IMR-90 (cell line): ENCODE measurements at regions not wholly inside any gene's neighbourhood (a gene's known extent, or its start where the extent isn't known, plus 50 kb on each side); places are given as distances from the start of the nearest gene placed in this dataset.

Source experiments
- ATAC-seq: fragments of 200-7000 bp; cut with Tn5 transposase; 2 replicates; pipeline ENCODE4 v1.9.1; 2020; ENCODE audit warnings: low read depth, mild to moderate bottlenecking, moderate library complexity
- BruUV-seq: library from RNA; stranded (reverse); fragments of 400-500 nt; replicated peaks from 2 replicates; lab custom pipeline; 2021; lab: Mats Ljungman, UMichigan
- CTCF ChIA-PET: fragments of 300-600 bp; formaldehyde crosslinking; extraction: SDS; loops from one replicate; lab custom pipeline; 2021; ENCODE audit warnings: antibody characterized with exemption; lab: Yijun Ruan, JAX
- POLR2A ChIA-PET: fragments of 300-600 bp; sonication (Branson Sonifier 250); formaldehyde crosslinking; loops from one replicate; lab custom pipeline; 2022; ENCODE audit warnings: antibody characterized with exemption; ENCODE audit not compliant: unreplicated experiment; lab: Charles Lee
- DNase-seq: peaks from one replicate; pipeline ENCODE4 v3.0.0; 2013
- H2AFZ ChIP-seq: replicated peaks from 2 replicates; pipeline ENCODE3; 2013; ENCODE audit warnings: low read length, mild to moderate bottlenecking; ENCODE audit not compliant: poor library complexity
- H2AK5ac ChIP-seq: 2 replicates; pipeline ENCODE4 v1.6.1; 2013; ENCODE audit warnings: low read depth, low read length, inconsistent platforms
- H2AK9ac ChIP-seq: replicated peaks from 2 replicates; pipeline ENCODE3; 2013; ENCODE audit warnings: mild to moderate bottlenecking, low read depth, low read length, moderate library complexity; ENCODE audit not compliant: poor library complexity
- H2BK120ac ChIP-seq: 2 replicates; pipeline ENCODE4 v1.6.1; 2013; ENCODE audit warnings: low read depth, low read length, inconsistent platforms
- H2BK15ac ChIP-seq: 3 replicates; pipeline ENCODE4 v1.6.1; 2013; ENCODE audit warnings: low read depth, low read length, inconsistent platforms
- H2BK20ac ChIP-seq: 2 replicates; pipeline ENCODE4 v1.6.1; 2013; ENCODE audit warnings: low read depth, mild to moderate bottlenecking, inconsistent platforms, low read length, moderate library complexity
- H2BK5ac ChIP-seq: 2 replicates; pipeline ENCODE4 v1.6.1; 2013; ENCODE audit warnings: mild to moderate bottlenecking, low read depth, low read length, inconsistent platforms; ENCODE audit not compliant: poor library complexity, severe bottlenecking
- H3K14ac ChIP-seq: replicated peaks from 2 replicates; pipeline ENCODE4 v1.6.1; 2013; ENCODE audit warnings: low read depth, low read length, inconsistent platforms
- H3K18ac ChIP-seq: 2 replicates; pipeline ENCODE4 v1.6.1; 2013; ENCODE audit warnings: low read depth, low read length, control low read depth
- H3K23ac ChIP-seq: 2 replicates; pipeline ENCODE4 v1.6.1; 2013; ENCODE audit warnings: low read depth, low read length, inconsistent platforms
- H3K27ac ChIP-seq: 2 replicates; pipeline ENCODE4 v1.5.1; 2013; ENCODE audit warnings: mild to moderate bottlenecking, control low read depth, low read length; ENCODE audit not compliant: insufficient read depth
- H3K27me3 ChIP-seq: 2 replicates; pipeline ENCODE4 v1.6.1; 2013; ENCODE audit warnings: low read length; ENCODE audit not compliant: control insufficient read depth, insufficient read depth
- H3K36me3 ChIP-seq: 2 replicates; pipeline ENCODE4 v1.6.1; 2013; ENCODE audit warnings: low read length, mixed read lengths; ENCODE audit not compliant: control insufficient read depth, insufficient read depth
- H3K4ac ChIP-seq: 2 replicates; pipeline ENCODE4 v1.6.1; 2013; ENCODE audit warnings: low read depth, low read length, inconsistent platforms
- H3K4me1 ChIP-seq: 2 replicates; pipeline ENCODE4 v1.6.1; 2013; ENCODE audit warnings: low read length, mixed read lengths; ENCODE audit not compliant: control insufficient read depth, insufficient read depth
- H3K4me2 ChIP-seq: 2 replicates; pipeline ENCODE4 v1.6.1; 2013; ENCODE audit warnings: low read depth, mild to moderate bottlenecking, control low read depth, low read length, moderate library complexity
- H3K4me3 ChIP-seq: 2 replicates; pipeline ENCODE4 v1.5.1; 2013; ENCODE audit warnings: low read depth, mild to moderate bottlenecking, control low read depth, low read length, moderate library complexity; ENCODE audit not compliant: insufficient read depth
- H3K56ac ChIP-seq: 2 replicates; pipeline ENCODE4 v1.6.1; 2013; ENCODE audit warnings: low read length, inconsistent platforms; ENCODE audit not compliant: insufficient read depth; ENCODE audit errors: extremely low read depth
- H3K79me1 ChIP-seq, 2 experiments: 2 replicates each; pipeline ENCODE4 v1.6.1; 2013; ENCODE audit warnings: low read length in 2 of 2, inconsistent platforms in 1 of 2, low read depth in 1 of 2
- H3K9ac ChIP-seq: 2 replicates; pipeline ENCODE4 v1.6.1; 2013; ENCODE audit warnings: low read depth, low read length, control low read depth
- H3K9me1 ChIP-seq: 2 replicates; pipeline ENCODE4 v1.6.1; 2013; ENCODE audit warnings: low read length, inconsistent platforms; ENCODE audit not compliant: insufficient read depth
- H3K9me3 ChIP-seq: 2 replicates; pipeline ENCODE4 v1.6.1; 2013; ENCODE audit warnings: low read length; ENCODE audit not compliant: control insufficient read depth, insufficient read depth
- H4K20me1 ChIP-seq: 2 replicates; pipeline ENCODE4 v1.6.1; 2013; ENCODE audit warnings: low read length, inconsistent platforms; ENCODE audit not compliant: insufficient read depth
- H4K5ac ChIP-seq: 2 replicates; pipeline ENCODE4 v1.6.1; 2013; ENCODE audit warnings: mild to moderate bottlenecking, low read depth, low read length, control low read depth
- H4K8ac ChIP-seq, 2 experiments: 2 replicates each; pipeline ENCODE4 v1.6.1; 2013; ENCODE audit warnings: low read depth in 2 of 2, low read length in 2 of 2, control low read depth in 1 of 2, inconsistent platforms in 1 of 2
- H4K91ac ChIP-seq: 2 replicates; pipeline ENCODE4 v1.6.1; 2013; ENCODE audit warnings: low read depth, low read length, inconsistent platforms; ENCODE audit not compliant: insufficient read depth
- BHLHE40 ChIP-seq: fragments of 150-350 bp; IDR thresholded peaks from 2 replicates; pipeline ENCODE4 v1.6.1; 2016; ENCODE audit warnings: mild to moderate bottlenecking, low read depth, low read length
- CEBPB ChIP-seq: IDR thresholded peaks from 2 replicates; pipeline ENCODE4 v1.6.1; 2012; ENCODE audit warnings: low read depth, low read length, improper control_type of control experiment
- CHD1 ChIP-seq: IDR thresholded peaks from 2 replicates; pipeline ENCODE4 v1.6.1; 2012; ENCODE audit warnings: low read depth, low read length, improper control_type of control experiment
- CTCF ChIP-seq: conservative IDR thresholded peaks from 2 replicates; pipeline ENCODE4 v1.5.1; 2012; ENCODE audit warnings: mild to moderate bottlenecking, low read depth, low read length, improper control_type of control experiment
- FOS ChIP-seq: fragments of 150-350 bp; IDR thresholded peaks from 2 replicates; pipeline ENCODE4 v1.6.1; 2016; ENCODE audit warnings: low read depth, low read length
- MAFK ChIP-seq: IDR thresholded peaks from 2 replicates; pipeline ENCODE4 v1.6.1; 2012; ENCODE audit warnings: low read depth, low read length, improper control_type of control experiment
- MAZ ChIP-seq: IDR thresholded peaks from 2 replicates; pipeline ENCODE4 v1.6.1; 2012; ENCODE audit warnings: low read depth, mild to moderate bottlenecking, low read length, improper control_type of control experiment, moderate library complexity, borderline replicate concordance
- MXI1 ChIP-seq: IDR thresholded peaks from 2 replicates; pipeline ENCODE4 v1.6.1; 2012; ENCODE audit warnings: low read depth, mild to moderate bottlenecking, low read length, moderate library complexity, borderline replicate concordance
- NFE2L2 ChIP-seq: fragments of 150-350 bp; IDR thresholded peaks from 2 replicates; pipeline ENCODE4 v1.6.1; 2016; ENCODE audit warnings: low read depth, mild to moderate bottlenecking, low read length
- POLR2A ChIP-seq: IDR thresholded peaks from 2 replicates; pipeline ENCODE4 v1.6.1; 2012; ENCODE audit warnings: mild to moderate bottlenecking, low read depth, low read length
- RAD21 ChIP-seq: IDR thresholded peaks from 2 replicates; pipeline ENCODE4 v1.6.1; 2012; ENCODE audit warnings: low read length, improper control_type of control experiment
- RCOR1 ChIP-seq: IDR thresholded peaks from 2 replicates; pipeline ENCODE4 v1.6.1; 2012; ENCODE audit warnings: mild to moderate bottlenecking, low read length, improper control_type of control experiment; ENCODE audit not compliant: insufficient replicate concordance
- RFX5 ChIP-seq: IDR thresholded peaks from 2 replicates; pipeline ENCODE4 v1.8.0; 2012; ENCODE audit warnings: low read depth, mild to moderate bottlenecking, low read length, moderate library complexity
- SMC3 ChIP-seq: fragments of 150-350 bp; IDR thresholded peaks from 2 replicates; pipeline ENCODE4 v1.6.1; 2016; ENCODE audit warnings: low read depth, mild to moderate bottlenecking, antibody characterized with exemption, low read length, moderate library complexity
- USF2 ChIP-seq: fragments of 150-350 bp; IDR thresholded peaks from 2 replicates; pipeline ENCODE4 v1.6.1; 2017; ENCODE audit warnings: mild to moderate bottlenecking, antibody characterized with exemption, low read length, low read depth
- dilution Hi-C: fragments of 300-500 bp; cut with HindIII; formaldehyde crosslinking; loops from one replicate; pipeline ENCODE4 v1.14.3; 2018; ENCODE audit warnings: low sequenced_read_pairs; ENCODE audit not compliant: unreplicated experiment
- in situ Hi-C: fragments of 300-500 bp; cut with MboI; formaldehyde crosslinking; loops from 3 replicates; pipeline ENCODE4 v1.14.3; 2019; ENCODE audit warnings: low sequenced_read_pairs, inconsistent platforms, mixed read lengths
- intact Hi-C: fragments of 100-400 bp; cut with micrococcal nuclease; formaldehyde crosslinking; loops from 2 replicates; pipeline ENCODE4 v1.10.0; 2022
- TF ChIP-seq, protein P1 (sequence below): fragments of 150-350 bp; IDR thresholded peaks from 2 replicates; pipeline ENCODE4 v1.6.1; 2016; ENCODE audit warnings: low read depth, mild to moderate bottlenecking, low read length, moderate library complexity, borderline replicate concordance

DNA sequence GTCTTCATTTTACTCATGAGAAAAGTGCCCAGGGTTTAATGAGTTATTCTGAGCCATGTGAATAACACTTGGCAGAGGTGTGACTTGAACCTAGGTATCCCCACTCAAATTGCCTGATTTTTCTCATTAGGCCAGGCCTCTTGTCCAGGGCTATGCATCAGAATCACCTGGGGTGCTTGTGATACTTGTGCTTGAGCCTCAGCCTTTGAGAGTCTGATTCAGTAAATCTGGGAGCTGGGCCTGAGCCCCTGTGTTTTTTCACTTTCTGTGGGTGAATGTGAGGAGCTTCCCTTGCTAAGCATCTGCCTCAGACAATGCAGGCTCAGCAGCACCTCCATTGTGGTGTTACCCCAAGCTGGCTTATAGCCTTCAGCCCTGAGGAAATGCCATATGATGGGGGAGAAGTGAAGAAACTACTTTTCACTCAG is 127.1 kb downstream of the S1PR1 start:
- peaks cover 10% of the 10 kb centered on the region for H3K4me1 ChIP-seq
- no peak overlapping the region for H3K27ac ChIP-seq
- H3K9me1 ChIP-seq = peaks cover 15% of the 10 kb centered on the region; the same call in 1 of the 2 replicates
- in situ Hi-C loops (no loop called here), intact Hi-C loops (no loop called here), dilution Hi-C loops (no loop called here)
- H3K4ac ChIP-seq = peak overlapping the region; percentile 76; the same call in 1 of the 2 replicates
- H2BK120ac ChIP-seq = peak overlapping the region; percentile 93
- TF ChIP-seq RAD21 (no peak), MAFK (no peak), SMC3 (no peak), MXI1 (no peak), CTCF (no peak), RFX5 (no peak), USF2 (no peak), FOS (no peak), NFE2L2 (no peak), MAZ (no peak), RCOR1 (no peak), BHLHE40 (no peak), POLR2A (no peak), CHD1 (no peak), CEBPB (no peak)
- TF ChIP-seq, protein P1, sequence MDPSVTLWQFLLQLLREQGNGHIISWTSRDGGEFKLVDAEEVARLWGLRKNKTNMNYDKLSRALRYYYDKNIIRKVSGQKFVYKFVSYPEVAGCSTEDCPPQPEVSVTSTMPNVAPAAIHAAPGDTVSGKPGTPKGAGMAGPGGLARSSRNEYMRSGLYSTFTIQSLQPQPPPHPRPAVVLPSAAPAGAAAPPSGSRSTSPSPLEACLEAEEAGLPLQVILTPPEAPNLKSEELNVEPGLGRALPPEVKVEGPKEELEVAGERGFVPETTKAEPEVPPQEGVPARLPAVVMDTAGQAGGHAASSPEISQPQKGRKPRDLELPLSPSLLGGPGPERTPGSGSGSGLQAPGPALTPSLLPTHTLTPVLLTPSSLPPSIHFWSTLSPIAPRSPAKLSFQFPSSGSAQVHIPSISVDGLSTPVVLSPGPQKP = no peak
- ChIA-PET POLR2A (no interaction called here), CTCF (no interaction called here)
- no peaks in the 10 kb centered on the region for H3K27me3 ChIP-seq
- H3K4me3 ChIP-seq = no peak overlapping the region
- H3K9me3 ChIP-seq = no peaks in the 10 kb centered on the region
- peak overlapping the region; percentile 14; the same call in 1 of the 2 replicates for H3K56ac ChIP-seq
- no peak overlapping the region; the same call in 2 of the 3 replicates for H2BK15ac ChIP-seq
- H2AK5ac ChIP-seq = peak overlapping the region; percentile 62; the same call in 1 of the 2 replicates
- H4K91ac ChIP-seq = peak overlapping the region; percentile 79
- H4K8ac ChIP-seq = peak overlapping the region; percentile 5 to 61; a peak in 2 of 4 replicates
- peak overlapping the region; percentile 77; the same call in 1 of the 2 replicates for H2BK20ac ChIP-seq
- H3K4me2 ChIP-seq = no peak overlapping the region
- H3K14ac ChIP-seq = peak overlapping the region; percentile 60; the same call in 1 of the 2 replicates
- DNase-seq (no peak), ATAC-seq (no peak)
- H3K23ac ChIP-seq = no peak overlapping the region
- H4K20me1 ChIP-seq = no peaks in the 10 kb centered on the region
- peak overlapping the region; percentile 63 for H2AFZ ChIP-seq
- no peaks in the 10 kb centered on the region for H3K36me3 ChIP-seq
- no TSS peak for BruUV-seq
- no peak overlapping the region for H2AK9ac ChIP-seq
- peak overlapping the region; percentile 76 for H3K18ac ChIP-seq
- H4K5ac ChIP-seq = peak overlapping the region; percentile 29
- no peak overlapping the region for H3K9ac ChIP-seq
- no peak overlapping the region for H2BK5ac ChIP-seq
- H3K79me1 ChIP-seq = no peaks in the 10 kb centered on the region
